Embryonic facial prominence (tissue), 1 donor: ENCODE measurements at regions not wholly inside any gene's neighbourhood (a gene's known extent, or its start where the extent isn't known, plus 50 kb on each side); places are given as distances from the start of the nearest gene placed in this dataset.
A peak's percentile ranks its signal among the peaks of the same experiment; 100 is the strongest.

Experiments
- DNase-seq: peaks from one replicate; pipeline ENCODE4 v3.0.0-alpha.2; 2016; ENCODE audit errors: extremely low spot score

GRCh38 chr18:8969639-8970390, 132.7 kb upstream of the NDUFV2 start:
- DNase-seq, result no peak

GRCh38 chr18:8970843-8971242, 131.7 kb upstream of the NDUFV2 start:
- DNase-seq, result no peak

GRCh38 chr18:8972116-8972515, 130.4 kb upstream of the NDUFV2 start:
- DNase-seq, result no peak

GRCh38 chr18:8974279-8974678, 128.2 kb upstream of the NDUFV2 start:
- DNase-seq, result no peak

DNA sequence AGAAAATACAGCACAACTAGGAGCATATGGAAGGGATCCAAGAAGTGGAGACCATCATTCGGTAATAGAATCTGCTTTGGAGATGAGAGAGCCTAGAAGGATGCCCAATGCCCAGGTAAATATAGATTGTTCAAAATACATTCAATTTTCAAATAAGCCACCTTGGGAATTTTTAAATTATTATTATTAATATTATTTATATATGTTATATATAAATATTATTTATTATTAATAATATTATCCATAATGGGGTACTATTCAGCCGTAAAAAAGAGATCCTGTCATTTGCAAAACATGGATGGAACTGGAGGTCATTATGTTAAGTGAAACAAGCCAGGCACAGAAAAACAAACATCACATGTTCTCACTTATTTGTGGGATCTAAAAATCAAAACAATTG, 127.8 kb upstream of the NDUFV2 start:
- no peak for DNase-seq

DNA sequence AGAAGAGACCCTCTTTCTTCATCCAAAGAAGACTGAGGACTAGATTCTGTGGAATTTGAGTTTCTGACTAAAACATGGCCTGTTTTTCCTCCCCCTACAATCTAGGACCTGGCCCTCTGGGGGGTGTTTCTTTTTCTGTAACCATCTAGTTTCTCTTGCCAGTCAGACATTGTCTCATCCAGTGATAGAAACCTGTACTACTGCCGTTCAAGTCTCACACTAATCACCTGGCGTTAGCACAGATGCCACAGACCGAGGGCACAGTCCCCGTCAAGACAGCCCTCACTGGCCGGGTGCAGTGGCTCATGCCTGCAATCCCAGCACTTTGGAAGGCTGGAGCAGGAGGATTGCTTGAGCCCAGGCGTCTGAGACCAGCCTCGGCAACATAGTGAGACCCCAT, 126.9 kb upstream of the NDUFV2 start:
- DNase-seq, result no peak

GRCh38 chr18:8976606-8977005, 125.9 kb upstream of the NDUFV2 start:
- no peak for DNase-seq

GRCh38 chr18:8977166-8977565, 125.3 kb upstream of the NDUFV2 start:
- DNase-seq, result no peak

- DNase-seq, result no peak
These were observed 124.8 kb upstream of the NDUFV2 start for GRCh38 chr18:8977701-8978100.

GRCh38 chr18:8978394-8978793, 124.1 kb upstream of the NDUFV2 start:
- DNase-seq, result no peak

GRCh38 chr18:8979258-8979988, 123.1 kb upstream of the NDUFV2 start:
- DNase-seq, result no peak

DNA sequence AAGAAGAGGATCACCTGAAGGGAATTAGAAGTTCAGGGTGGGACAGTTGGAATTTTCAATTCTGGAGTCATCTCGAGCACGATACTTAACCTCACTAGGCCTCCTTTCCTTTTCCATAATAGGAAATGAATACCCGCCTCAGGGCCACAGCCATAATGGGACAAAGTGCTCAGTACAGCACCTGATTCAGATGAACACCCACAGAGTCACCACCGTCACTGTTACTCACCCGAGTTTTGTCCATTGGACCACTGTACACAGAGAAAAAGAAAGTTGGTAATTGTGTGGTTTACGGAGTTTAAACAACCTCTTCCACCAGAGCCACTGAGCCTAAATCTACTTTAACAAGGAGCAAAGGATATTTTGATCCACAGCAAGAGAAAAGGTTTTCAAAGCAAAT, 122.0 kb upstream of the NDUFV2 start:
- DNase-seq, result no peak

DNA sequence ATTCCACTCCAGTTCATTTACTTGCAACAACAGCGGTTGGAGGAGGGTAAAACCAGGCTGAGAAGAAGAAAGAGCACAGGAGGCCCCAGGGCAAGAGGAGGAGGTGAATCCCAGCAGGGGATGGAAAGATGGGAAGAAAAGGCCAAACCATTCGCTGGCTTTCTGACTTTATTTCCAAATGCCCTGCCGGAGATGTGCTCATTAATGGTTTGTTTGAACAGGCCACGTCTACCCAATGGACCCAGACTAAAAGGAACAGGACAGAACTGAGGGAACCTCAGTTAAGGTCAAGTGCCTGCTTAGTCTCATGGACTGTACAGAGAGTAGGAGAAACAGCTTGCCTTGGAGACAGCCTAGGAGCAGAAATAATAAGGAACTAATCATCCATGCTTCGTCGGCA, 121.6 kb upstream of the NDUFV2 start:
- no peak for DNase-seq

- DNase-seq, result peak; percentile 71
These were observed 119.9 kb upstream of the NDUFV2 start for GRCh38 chr18:8982416-8983183.

- no peak for DNase-seq
These were observed 119.3 kb upstream of the NDUFV2 start for GRCh38 chr18:8983195-8983594.

DNA sequence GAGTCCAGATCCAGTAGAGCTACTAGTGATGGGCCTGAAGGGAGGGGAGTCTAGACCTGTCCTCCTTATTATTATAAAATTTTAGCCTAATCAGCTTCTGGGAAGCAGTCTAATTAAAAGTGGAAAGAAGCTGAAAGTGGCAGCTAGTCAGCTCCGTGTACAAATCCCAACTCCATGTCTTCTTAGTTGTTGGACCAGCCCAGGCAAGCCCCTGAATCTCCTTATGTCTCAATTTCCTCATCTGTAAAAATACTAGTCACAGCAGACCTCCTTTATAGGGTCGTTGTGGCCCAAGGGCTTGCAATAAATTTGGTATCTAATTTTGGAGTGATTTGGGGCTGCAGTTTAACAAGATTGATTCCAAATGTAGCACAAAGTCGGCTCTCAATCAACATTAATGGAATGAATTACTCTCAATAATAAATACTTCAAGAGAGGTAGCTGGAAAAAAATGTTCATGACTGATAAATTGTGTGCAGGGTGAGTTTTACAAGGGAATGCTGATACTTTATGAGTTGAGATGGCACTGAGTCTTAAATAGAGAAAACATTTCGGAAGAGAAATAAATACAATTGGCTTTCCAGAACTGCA, 118.3 kb upstream of the NDUFV2 start:
- DNase-seq, result no peak

GRCh38 chr18:8987241-8987640, 115.3 kb upstream of the NDUFV2 start:
- DNase-seq, result no peak

DNA sequence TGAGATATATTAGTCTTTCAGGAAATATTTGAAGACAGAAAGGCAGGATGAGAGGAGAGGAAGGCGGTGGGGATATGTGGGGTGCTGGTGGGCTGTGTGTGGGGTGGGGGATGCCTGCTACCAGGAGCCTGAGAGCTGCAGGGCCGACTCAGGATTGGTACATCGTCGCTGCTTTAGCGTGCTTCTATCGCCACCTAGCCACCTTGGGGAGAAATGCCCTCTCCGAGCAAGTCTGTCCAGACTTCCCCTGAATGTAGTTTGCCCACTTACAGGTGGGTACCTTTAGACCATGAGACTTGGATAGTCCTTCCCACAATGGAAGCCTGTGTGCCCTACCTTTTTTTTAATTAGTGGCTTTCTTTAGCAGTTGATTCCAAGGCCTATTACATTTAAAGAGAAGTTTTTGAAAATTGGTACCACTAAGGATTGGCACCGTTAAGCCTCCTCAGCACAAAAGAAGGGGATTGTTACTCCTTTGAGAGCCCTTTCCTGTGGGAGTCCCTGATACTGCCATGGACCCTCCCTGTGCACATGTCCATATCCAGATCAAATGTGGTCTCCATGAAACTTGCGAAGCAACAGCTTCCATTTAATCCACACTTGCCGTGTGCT, 114.1 kb upstream of the NDUFV2 start:
- peak; percentile 33 for DNase-seq

GRCh38 chr18:8989017-8989416, 113.5 kb upstream of the NDUFV2 start:
- DNase-seq, result no peak

DNA sequence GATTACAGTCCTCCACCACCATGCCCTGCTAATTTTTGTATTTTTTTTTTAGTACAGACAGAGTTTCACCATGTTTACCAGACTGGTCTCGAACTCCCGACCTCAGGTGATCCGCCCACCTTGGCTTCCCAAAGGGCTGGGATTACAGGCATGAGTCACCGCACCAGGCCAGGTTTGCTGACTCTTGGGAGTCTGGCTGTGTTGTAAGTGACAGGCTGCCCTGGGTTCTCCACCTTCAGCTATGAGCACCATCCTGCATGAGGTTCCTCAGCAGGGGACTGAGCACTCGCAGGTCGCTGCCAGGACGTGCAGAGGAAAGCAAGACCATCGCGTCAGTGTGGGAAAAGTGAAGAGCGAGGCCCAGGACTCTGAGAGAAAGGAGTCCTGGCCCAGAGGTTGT, 112.6 kb upstream of the NDUFV2 start:
- DNase-seq, result no peak

GRCh38 chr18:8990276-8991031, 112.0 kb upstream of the NDUFV2 start:
- DNase-seq, result no peak
